Ovary (tissue), 3 donors: ENCODE measurements at regions not wholly inside any gene's neighbourhood (a gene's known extent, or its start where the extent isn't known, plus 50 kb on each side); places are given as distances from the start of the nearest gene placed in this dataset.

Experiments used
- CTCF ChIP-seq, 3 donors: fragments of 450-650 bp in 2 of 3; fragments of 200-600 bp in 1 of 3; IDR thresholded peaks; one replicate each; pipeline versions ENCODE4 v1.5.1 to v1.8.0; 2016 to 2022; ENCODE audit warnings: antibody characterized with exemption in 3 of 3, mild to moderate bottlenecking in 1 of 3
- EP300 ChIP-seq: sonication (generic); formaldehyde crosslinking; IDR thresholded peaks from one replicate; pipeline ENCODE4 v1.6.1; 2017; ENCODE audit warnings: antibody characterized with exemption
- POLR2A ChIP-seq: fragments of 450-650 bp; IDR thresholded peaks from one replicate; pipeline ENCODE4 v1.6.1; 2017; ENCODE audit warnings: antibody characterized with exemption, mild to moderate bottlenecking, moderate library complexity
- donor health status: DM: no; HTN: no; CAD: no.

DNA sequence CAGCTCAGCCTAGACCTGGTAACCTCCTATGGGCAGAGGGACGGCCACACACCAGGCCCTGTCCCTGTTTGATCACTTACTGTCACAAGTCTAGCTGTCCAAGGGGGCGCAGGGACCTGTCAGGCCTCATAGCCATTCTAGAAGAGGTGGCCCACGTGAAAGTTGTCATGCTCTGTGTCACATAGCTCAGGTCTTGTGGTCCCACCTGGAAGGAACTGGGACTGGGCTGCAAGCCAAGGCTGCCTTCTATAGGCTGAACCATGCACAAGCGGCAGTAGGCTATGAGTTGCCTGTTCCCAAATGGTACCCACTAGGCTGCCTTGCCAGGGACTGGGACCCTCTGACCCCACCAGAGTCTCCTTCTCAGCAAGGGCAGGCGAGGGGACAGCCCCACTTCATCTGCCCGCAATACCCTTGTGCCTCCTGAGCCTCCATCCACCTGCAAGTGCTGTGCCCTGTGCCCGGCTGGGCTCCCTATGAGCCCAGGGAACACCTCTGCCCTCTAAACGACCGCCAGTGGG is 177.5 kb downstream of the ANAPC1 start:
- TF ChIP-seq CTCF (IDR thresholded peaks at IDR 0.05) = no peak
- TF ChIP-seq POLR2A = no peak
- no peak for TF ChIP-seq EP300
